ES-I3 (cell line): ENCODE measurements at regions not wholly inside any gene's neighbourhood (a gene's known extent, or its start where the extent isn't known, plus 50 kb on each side); places are given as distances from the start of the nearest gene placed in this dataset.
"Not testable (repeated sequence)": the region's sequence is repeated elsewhere in the genome, so short reads cannot be mapped to it uniquely, and the experiment has no call there.

Experiments used
- H3K36me3 ChIP-seq: 2 replicates; pipeline ENCODE4 v1.6.1; 2013; ENCODE audit warnings: mild to moderate bottlenecking, low read length, control low read depth, moderate library complexity; ENCODE audit not compliant: insufficient read depth
- H3K4me1 ChIP-seq: 2 replicates; pipeline ENCODE4 v1.6.1; 2013; ENCODE audit warnings: mild to moderate bottlenecking, control low read depth, low read length; ENCODE audit not compliant: insufficient read depth
- H3K9ac ChIP-seq: 2 replicates; pipeline ENCODE4 v1.6.1; 2013; ENCODE audit warnings: low read depth, mild to moderate bottlenecking, low read length, moderate library complexity
- H3K9me3 ChIP-seq: 2 replicates; pipeline ENCODE4 v1.6.1; 2013; ENCODE audit warnings: mild to moderate bottlenecking, low read length, moderate library complexity; ENCODE audit not compliant: control insufficient read depth, insufficient read depth

DNA sequence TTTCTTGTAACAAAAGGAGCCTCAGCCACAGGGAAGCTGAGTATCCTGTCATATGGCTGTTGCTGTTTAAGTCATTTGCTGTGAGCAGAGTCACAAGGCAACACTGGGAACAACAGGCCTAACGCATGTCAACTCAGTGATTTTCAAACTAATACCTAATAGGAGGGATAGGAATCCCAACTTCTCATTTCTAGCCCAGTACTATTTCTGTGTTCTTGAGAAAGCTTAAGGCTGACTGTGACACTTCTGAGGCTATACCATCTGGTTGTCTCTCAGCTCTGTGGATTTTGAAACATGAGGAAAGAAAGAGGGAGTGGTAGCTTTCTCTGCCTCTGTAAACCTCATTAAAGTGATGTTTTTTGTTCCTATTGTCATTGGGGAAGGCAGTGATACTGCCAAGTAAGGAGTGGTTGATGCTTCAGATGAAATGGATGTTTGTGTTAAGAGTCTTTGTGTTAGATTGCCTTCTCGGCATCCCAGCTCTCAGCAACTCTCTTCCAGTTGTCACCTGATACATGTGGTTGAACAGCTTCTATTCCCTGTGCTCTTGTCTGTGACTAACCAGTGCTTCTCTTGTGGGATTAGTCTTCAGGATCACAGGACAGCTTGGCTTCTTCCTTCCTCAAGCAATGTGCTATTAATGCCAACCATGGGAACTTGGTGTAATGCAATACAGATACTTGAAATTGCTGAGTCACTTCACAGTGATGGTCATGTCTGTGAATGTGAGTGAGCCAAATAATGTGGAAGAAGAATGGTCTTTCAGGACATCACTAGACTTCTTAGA lies 166.8 kb upstream of the IVNS1ABP start:
- 0 out of 2 replicates have a peak, but pooled peaks cover 7% of the 10 kb centered on the region for H3K4me1 ChIP-seq
- H3K36me3 ChIP-seq: no peaks in the 10 kb centered on the region
- H3K9ac ChIP-seq: no peak overlapping the region
- no peaks in the 10 kb centered on the region for H3K9me3 ChIP-seq

DNA sequence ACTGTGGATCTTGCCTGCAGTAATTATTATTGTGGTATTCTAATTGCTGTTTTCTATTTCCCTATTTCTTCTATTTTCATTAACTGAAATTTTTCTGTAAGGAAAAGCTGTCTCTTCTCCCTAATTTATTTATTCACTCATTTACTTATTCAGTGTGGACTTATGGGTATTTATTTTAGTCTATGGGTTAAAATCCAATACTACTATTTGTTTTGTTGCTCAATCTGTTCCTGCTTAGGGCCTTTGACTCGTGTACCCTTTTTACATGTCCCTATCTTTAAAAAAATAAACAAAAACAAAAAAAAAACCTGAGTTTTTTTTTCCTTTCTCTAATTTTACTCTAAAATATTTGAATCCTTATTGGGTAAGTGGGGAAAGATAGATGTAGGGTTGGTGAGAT lies 166.2 kb upstream of the IVNS1ABP start:
- H3K9ac ChIP-seq: no peak overlapping the region
- no peaks in the 10 kb centered on the region for H3K9me3 ChIP-seq
- 0 out of 2 replicates have a peak, but pooled peaks cover 7% of the 10 kb centered on the region for H3K4me1 ChIP-seq
- H3K36me3 ChIP-seq: no peaks in the 10 kb centered on the region

DNA sequence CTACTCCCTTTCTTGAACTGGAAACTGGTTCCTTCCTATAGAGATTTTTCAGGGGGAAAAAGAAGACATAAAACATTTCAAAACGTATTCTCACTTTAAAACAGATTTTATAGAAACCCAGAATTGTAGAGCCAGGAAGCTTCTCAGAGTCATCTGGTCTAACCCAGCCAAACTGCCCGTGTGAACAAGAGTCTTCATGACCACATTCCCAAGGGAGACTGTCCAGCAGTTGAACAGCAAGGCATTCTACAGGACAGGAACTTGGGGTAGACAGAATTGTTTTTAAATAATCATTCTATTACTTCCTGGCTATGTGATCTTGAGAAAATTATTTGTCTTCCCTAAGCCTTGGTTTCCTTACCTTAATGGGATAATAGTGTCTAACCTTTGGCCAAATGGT lies 163.5 kb upstream of the IVNS1ABP start:
- Histone ChIP-seq H3K36me3 (no peaks in the 10 kb centered on the region), H3K9ac (no peak overlapping the region), H3K4me1 (0 out of 2 replicates have a peak, but pooled peaks cover 7% of the 10 kb centered on the region), H3K9me3 (no peaks in the 10 kb centered on the region)

DNA sequence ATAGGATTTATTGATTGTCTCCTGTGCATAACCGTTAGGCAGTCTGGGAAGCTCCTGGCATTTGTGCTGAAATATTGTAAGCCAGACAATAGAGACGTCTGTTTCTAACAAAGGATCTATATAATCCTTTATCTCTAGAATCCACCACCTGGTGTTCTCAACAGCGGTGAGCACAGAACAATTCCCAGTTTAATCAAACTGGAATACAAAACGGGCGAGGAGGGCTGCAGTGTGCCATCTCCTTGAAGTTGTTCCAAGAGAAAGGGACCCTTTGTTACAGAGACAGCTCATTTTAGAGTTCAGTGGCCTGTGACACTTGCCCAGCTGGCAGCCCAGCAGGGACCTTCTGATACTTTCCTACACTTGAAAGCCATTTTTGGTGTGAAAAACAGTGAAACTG lies 162.8 kb upstream of the IVNS1ABP start:
- H3K36me3 ChIP-seq: no peaks in the 10 kb centered on the region
- no peaks in the 10 kb centered on the region for H3K9me3 ChIP-seq
- no peak overlapping the region for H3K9ac ChIP-seq
- H3K4me1 ChIP-seq: 0 out of 2 replicates have a peak, but pooled peaks cover 7% of the 10 kb centered on the region

DNA sequence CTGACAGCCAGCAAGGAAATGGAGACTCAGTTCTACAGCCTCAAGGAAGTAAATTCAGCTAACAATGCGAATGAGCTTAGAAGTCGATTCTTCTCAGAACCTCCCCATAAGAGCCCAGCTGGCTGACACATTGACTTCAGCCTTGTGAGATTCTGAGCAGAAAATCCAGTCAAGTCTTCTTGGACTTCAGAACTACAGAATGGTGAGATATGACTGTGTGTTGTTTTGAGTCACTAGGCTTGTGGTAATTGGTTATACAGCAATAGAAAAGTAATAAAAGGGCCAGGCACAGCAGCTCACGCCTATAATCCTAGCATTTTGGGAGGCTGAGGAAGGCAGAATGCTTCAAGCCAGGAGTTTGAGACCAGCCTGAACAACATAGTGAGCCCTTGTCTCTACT lies 161.8 kb upstream of the IVNS1ABP start:
- H3K9me3 ChIP-seq: no peaks in the 10 kb centered on the region
- H3K9ac ChIP-seq: no peak overlapping the region
- H3K36me3 ChIP-seq: no peaks in the 10 kb centered on the region
- H3K4me1 ChIP-seq: 0 out of 2 replicates have a peak, but pooled peaks cover 3% of the 10 kb centered on the region

DNA sequence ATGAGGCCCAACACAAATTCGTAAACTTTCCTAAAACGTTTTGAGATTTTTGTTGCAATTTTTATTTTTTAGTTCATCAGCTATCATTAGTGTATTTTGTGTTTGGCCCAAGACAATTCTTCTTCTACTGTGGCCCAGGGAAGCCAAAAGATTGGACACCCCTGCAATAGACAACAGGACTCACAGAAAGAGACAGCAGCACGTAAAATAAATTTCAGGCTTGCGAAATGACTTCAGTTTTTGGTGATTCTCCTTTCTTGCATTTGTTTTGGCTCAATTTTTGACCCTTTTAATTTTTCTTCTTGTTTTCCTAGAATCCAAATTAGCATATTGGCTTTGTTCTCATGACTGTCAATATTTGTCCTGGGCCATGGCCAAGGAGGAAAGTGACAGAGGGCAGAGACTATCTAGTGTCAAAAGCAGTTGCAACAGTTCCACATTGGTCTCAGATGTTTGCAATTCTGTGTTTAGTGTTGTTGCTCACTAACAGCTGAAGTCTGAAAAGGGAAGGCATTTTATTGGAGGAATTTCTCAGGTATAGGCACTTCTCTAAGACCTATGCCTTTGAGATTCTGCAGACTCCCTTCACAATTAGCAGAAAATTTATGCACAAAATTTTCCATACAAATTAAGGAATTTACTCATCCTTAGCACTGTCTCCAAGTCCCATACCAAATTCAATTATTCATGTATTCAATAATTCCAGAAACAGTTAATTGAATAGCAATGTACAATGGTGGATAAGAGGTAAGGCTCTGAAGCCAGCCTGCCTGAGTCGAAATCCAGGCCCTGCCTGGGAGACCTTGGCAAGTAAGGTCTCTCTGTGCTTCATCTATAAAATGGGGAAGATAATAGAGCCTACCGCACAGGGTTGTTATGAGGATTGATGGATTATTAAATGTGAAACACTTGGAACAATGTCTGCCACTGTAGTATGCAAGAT lies 160.9 kb upstream of the IVNS1ABP start:
- no peaks in the 10 kb centered on the region for H3K9me3 ChIP-seq
- no peaks in the 10 kb centered on the region for H3K4me1 ChIP-seq
- no peak overlapping the region for H3K9ac ChIP-seq
- H3K36me3 ChIP-seq: no peaks in the 10 kb centered on the region

DNA sequence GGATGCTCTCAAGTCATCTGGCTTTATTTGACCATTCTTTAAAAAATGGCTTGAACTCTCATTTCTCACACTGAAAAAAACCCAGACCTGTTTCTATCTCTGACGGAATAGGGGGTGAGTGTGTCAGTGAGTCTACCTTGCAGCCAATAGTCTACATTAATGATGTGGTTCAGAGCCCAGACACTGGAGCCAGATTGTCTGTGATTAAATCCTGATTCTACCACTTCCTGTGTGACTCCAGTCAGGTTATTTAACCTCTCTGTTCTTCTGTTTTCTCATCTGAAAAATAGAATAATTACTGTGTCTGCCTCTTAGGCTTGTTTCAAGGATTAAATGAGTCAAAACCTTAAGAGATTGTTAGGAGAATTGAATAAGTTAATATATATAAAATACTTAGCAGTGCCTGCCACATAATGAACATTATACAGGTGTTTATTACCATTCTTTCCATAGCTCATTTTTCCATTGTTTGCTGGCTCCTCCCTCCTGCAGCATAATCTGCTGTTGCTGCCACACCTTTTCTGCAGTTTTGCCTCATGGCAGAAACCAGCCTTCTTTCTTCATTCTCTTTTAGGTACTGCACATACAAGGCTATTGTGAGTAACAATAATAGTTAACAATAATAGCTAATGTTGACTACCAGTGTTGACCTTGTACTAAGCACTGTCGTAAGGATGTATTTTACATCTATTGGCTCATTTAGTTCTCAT lies 157.6 kb upstream of the IVNS1ABP start:
- H3K9ac ChIP-seq: no peak overlapping the region
- no peaks in the 10 kb centered on the region for H3K4me1 ChIP-seq
- H3K9me3 ChIP-seq: no peaks in the 10 kb centered on the region
- H3K36me3 ChIP-seq: no peaks in the 10 kb centered on the region

DNA sequence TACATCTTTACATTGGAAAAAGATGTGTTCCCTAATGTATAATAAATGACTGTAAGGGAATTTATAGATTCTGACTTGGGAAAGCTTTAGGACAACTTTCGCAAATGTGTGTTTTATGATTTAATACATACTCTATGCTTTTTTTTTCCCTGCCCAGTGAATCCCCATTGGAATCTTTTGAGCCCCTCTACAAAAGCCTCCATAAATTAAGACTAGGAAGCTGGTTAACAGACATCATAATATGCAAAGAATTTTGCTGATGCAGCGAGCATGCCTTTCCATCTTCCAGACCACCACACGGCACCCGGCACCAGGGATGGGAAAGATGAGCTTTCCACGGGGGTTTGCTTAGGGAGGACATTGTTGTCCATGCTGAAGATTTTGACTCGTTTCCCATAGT lies 156.1 kb upstream of the IVNS1ABP start:
- H3K9ac ChIP-seq: no peak overlapping the region
- H3K36me3 ChIP-seq: no peaks in the 10 kb centered on the region
- no peaks in the 10 kb centered on the region for H3K9me3 ChIP-seq
- H3K4me1 ChIP-seq: no peaks in the 10 kb centered on the region

DNA sequence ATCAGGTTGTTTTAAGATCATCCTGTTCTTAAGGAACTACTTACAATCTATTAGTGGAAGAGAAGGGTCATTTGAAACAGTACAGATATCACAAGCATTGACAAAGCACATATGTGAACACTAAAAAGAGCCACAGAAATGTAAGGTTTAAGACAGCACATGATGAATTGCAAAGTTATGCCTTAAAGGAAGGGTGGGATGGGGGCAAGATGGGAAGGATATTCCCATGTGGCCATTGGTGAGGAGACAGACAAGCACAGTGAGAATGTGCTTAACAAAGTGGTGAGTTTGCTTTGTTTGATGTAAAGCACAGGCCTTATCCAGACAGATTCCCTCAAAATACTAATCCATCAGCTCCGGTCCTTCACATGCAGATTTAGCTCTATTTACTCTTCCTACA lies 151.6 kb upstream of the IVNS1ABP start:
- Histone ChIP-seq H3K9me3 (no peaks in the 10 kb centered on the region), H3K36me3 (no peaks in the 10 kb centered on the region), H3K4me1 (no peaks in the 10 kb centered on the region), H3K9ac (no peak overlapping the region)

DNA sequence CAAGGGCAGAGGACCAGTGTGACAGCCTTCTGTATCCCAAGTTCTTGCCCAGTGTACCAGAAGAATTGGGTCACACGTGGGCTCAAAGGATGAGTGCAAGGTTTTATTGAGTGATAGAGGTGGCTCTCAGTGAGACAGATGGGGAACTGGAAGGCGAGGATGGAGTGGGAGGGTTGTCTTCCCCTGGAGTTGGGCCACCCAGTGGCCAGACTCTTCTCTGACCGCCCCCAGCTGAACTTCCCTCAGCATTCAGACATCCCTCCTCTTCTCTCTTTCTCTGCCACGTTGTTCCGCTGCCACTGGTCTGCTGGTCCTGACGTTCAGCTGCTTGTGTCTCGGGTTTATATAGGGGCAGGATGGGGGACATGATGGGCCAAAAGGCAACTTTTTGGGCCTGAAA lies 150.1 kb upstream of the IVNS1ABP start:
- Histone ChIP-seq H3K4me1 (no peaks in the 10 kb centered on the region), H3K9me3 (no peaks in the 10 kb centered on the region), H3K9ac (no peak overlapping the region), H3K36me3 (no peaks in the 10 kb centered on the region)

DNA sequence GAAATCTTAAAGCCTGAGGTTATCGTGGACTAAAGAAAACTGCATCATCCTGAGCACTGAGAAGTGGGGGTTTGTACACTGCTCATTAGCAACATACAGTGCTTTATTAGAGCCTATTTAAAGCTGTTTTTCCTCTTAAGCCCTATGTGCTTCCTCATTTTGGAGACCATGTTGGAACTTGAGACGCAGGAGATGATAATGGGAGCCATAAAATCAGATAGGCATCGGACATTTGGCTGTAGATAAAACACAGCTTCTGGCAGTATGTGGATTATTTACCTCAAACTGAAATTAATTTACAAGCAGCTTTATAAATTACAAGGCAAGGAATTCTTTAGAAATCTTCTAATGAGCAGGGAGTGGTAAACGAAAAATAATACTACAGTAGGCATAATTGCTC lies 147.7 kb upstream of the IVNS1ABP start:
- Histone ChIP-seq H3K36me3 (no peaks in the 10 kb centered on the region), H3K9me3 (no peaks in the 10 kb centered on the region), H3K9ac (no peak overlapping the region), H3K4me1 (no peaks in the 10 kb centered on the region)

DNA sequence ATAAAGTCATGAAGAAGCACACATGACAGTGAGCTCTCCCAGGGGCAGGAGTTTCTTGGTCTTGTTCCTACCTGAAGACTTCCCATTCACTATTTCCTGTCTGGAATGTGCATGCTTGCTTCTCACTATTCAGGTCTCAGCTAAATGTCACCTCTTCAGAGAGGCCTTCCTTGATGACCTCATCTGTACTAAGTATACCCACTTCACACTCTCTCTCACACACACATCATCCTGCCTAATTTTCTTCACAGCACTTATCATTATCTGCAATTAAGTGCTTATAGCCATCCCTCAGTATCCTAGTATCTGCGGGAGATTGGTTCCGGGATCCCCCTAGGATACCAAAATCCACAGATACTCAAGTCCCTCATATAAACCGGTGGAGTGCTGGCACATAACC lies 146.4 kb upstream of the IVNS1ABP start:
- Histone ChIP-seq H3K9ac (no peak overlapping the region), H3K9me3 (no peaks in the 10 kb centered on the region), H3K4me1 (no peaks in the 10 kb centered on the region), H3K36me3 (no peaks in the 10 kb centered on the region)

DNA sequence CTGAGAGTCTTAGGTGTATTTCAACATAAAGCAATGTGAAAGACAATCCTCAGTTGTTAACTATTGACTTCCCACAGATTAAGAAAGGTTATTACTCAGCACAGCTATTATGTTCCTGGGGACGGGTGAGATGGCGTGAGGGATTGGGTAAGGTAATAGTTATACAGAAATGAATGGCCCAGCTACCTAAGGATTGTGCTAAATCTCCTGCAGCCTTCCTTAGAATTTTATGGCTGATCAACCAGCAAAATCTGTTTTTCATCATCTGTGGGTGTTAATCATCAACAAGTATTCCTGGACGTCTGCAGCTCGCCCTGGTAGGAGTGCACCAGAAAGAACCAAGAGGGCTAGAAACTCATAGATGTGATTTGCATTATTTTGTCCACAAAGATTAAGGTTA lies 146.0 kb upstream of the IVNS1ABP start:
- no peaks in the 10 kb centered on the region for H3K9me3 ChIP-seq
- H3K36me3 ChIP-seq: no peaks in the 10 kb centered on the region
- H3K4me1 ChIP-seq: no peaks in the 10 kb centered on the region
- no peak overlapping the region for H3K9ac ChIP-seq

DNA sequence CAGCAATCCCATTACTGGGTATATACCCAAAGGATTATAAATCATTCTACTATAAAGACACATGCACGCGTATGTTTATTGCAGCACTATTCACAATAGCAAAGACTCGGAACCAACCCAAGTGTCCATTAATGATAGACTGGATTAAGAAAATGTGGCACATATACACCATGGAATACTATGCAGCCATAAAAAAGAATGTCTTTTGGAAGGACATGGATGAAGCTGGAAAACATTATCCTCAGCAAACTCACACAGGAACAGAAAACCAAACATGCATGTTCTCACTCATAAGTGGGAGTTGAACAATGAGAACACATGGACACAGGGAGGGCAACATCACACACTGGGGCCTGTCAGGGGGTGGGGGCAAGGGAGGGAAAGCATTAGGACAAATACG lies 143.7 kb upstream of the IVNS1ABP start:
- not testable (repeated sequence) for H3K9me3 ChIP-seq, H3K9ac ChIP-seq, H3K4me1 ChIP-seq, H3K36me3 ChIP-seq
